ENCODE measurements at regions not wholly inside any gene's neighbourhood (a gene's known extent, or its start where the extent isn't known, plus 50 kb on each side); places are given as distances from the start of the nearest gene placed in this dataset.
"Not testable (repeated sequence)": the region's sequence is repeated elsewhere in the genome, so short reads cannot be mapped to it uniquely, and the experiment has no call there.

DNA sequence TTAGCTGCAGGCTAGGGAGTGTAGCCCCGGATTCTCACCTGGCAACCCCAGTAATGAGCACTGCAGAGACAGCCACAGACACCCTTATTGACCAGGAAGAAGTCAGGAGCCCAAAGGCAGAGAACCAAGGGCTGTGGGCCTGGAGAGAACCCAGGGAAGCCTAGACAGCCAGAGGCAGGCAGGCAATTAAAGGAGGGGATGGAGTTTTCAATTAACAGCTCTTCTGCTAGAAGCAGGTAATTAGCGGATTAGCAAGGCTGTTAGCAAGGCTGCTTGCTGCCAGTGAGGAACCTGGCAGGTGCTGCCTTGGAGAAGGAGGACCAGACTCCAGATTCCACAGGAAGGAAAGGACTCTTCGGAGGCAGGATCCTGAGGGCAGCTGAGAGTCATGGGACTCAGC, 176.1 kb downstream of the TRIM43 start:
- DNase-seq; H3K9me3 ChIP-seq (ENCODE audit: control extremely low read depth in 1 of 3, control insufficient read depth in 2 of 3, insufficient read depth in 1 of 3, low read length in 2 of 3); H3K9me3 Mint-ChIP-seq (ENCODE audit: insufficient read depth); H3K27ac ChIP-seq (ENCODE audit: low read length in 2 of 2); H2AFZ ChIP-seq (ENCODE audit: insufficient read depth, low read depth, low read length, poor library complexity, severe bottlenecking); H4K20me1 ChIP-seq (ENCODE audit: control insufficient read depth, insufficient read depth, low read length, poor library complexity, severe bottlenecking); H3K27ac Mint-ChIP-seq; H3K4me3 ChIP-seq (ENCODE audit: control extremely low read depth in 1 of 5, extremely low read depth in 1 of 5, insufficient read depth in 1 of 5, low read depth in 2 of 5, low read length in 4 of 5); H3K9ac ChIP-seq (ENCODE audit: low read length); ATAC-seq (ENCODE audit: low read depth); H3K4me3 Mint-ChIP-seq; intact Hi-C loops (cut with micrococcal nuclease); H3K4me2 ChIP-seq (replicated peaks; ENCODE audit: low read depth, low read length, poor library complexity, severe bottlenecking); H3K4me1 Mint-ChIP-seq; H3K27me3 Mint-ChIP-seq; CTCF ChIA-PET; H3K36me3 ChIP-seq (replicated peaks in 1 of 2; ENCODE audit: control extremely low read depth in 1 of 2, control insufficient read depth in 1 of 2, extremely low read depth in 1 of 2, insufficient read depth in 2 of 2, low read length in 1 of 2); H3K79me2 ChIP-seq (ENCODE audit: control insufficient read depth, insufficient read depth, low read length); H3K27me3 ChIP-seq (replicated peaks in 1 of 4; ENCODE audit: control extremely low read depth in 1 of 4, control insufficient read depth in 3 of 4, insufficient read depth in 4 of 4, low read length in 3 of 4); POLR2A ChIA-PET; H3K4me1 ChIP-seq (ENCODE audit: control insufficient read depth in 2 of 2, insufficient read depth in 2 of 2, low read length in 2 of 2): not testable (repeated sequence)
- 100% methylated on average over 1 of the region's 3 CpGs for WGBS (ENCODE audit: insufficient coverage)

GRCh38 chr2:95769256-95769655, 177.5 kb downstream of the TRIM43 start:
- H3K4me2 ChIP-seq (replicated peaks; ENCODE audit: low read depth, low read length, poor library complexity, severe bottlenecking); H3K9ac ChIP-seq (ENCODE audit: low read length); H3K36me3 ChIP-seq (replicated peaks in 1 of 2; ENCODE audit: control extremely low read depth in 1 of 2, control insufficient read depth in 1 of 2, extremely low read depth in 1 of 2, insufficient read depth in 2 of 2, low read length in 1 of 2); H3K4me3 ChIP-seq (ENCODE audit: control extremely low read depth in 1 of 5, extremely low read depth in 1 of 5, insufficient read depth in 1 of 5, low read depth in 2 of 5, low read length in 4 of 5); CTCF ChIA-PET; H3K4me1 ChIP-seq (ENCODE audit: control insufficient read depth in 2 of 2, insufficient read depth in 2 of 2, low read length in 2 of 2); ATAC-seq (ENCODE audit: low read depth); H3K79me2 ChIP-seq (ENCODE audit: control insufficient read depth, insufficient read depth, low read length); H3K27ac Mint-ChIP-seq; POLR2A ChIA-PET; H3K9me3 Mint-ChIP-seq (ENCODE audit: insufficient read depth); H3K27ac ChIP-seq (ENCODE audit: low read length in 2 of 2); DNase-seq; H3K9me3 ChIP-seq (ENCODE audit: control extremely low read depth in 1 of 3, control insufficient read depth in 2 of 3, insufficient read depth in 1 of 3, low read length in 2 of 3); H3K27me3 Mint-ChIP-seq; H4K20me1 ChIP-seq (ENCODE audit: control insufficient read depth, insufficient read depth, low read length, poor library complexity, severe bottlenecking); intact Hi-C loops (cut with micrococcal nuclease); H3K4me3 Mint-ChIP-seq; H2AFZ ChIP-seq (ENCODE audit: insufficient read depth, low read depth, low read length, poor library complexity, severe bottlenecking); H3K4me1 Mint-ChIP-seq; H3K27me3 ChIP-seq (replicated peaks in 1 of 4; ENCODE audit: control extremely low read depth in 1 of 4, control insufficient read depth in 3 of 4, insufficient read depth in 4 of 4, low read length in 3 of 4): not testable (repeated sequence)
- WGBS (ENCODE audit: insufficient coverage), result 100% methylated on average over 1 of the region's 1 CpG

DNA sequence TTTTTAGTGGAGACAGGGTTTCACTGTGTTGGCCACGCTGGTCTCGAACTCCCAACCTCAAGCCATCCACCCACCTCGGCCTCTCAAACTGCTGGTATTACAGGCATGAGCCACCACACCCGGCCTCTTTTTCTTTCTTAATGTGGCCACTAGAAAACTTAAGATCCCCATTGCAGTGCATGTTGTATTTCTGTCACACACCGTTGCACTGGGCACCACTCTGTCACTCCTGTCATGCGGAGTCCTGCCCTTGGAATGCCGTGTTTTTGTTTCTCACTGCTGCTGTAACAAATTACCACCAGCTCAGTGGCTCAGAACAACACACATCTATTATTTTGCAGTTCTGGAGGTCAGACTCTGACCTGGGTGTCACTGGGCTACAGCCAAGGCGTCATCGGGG, 178.9 kb downstream of the TRIM43 start:
- H3K4me1 Mint-ChIP-seq; H3K27me3 Mint-ChIP-seq; H3K4me3 ChIP-seq (ENCODE audit: control extremely low read depth in 1 of 5, extremely low read depth in 1 of 5, insufficient read depth in 1 of 5, low read depth in 2 of 5, low read length in 4 of 5); H3K27me3 ChIP-seq (replicated peaks in 1 of 4; ENCODE audit: control extremely low read depth in 1 of 4, control insufficient read depth in 3 of 4, insufficient read depth in 4 of 4, low read length in 3 of 4); H2AFZ ChIP-seq (ENCODE audit: insufficient read depth, low read depth, low read length, poor library complexity, severe bottlenecking); H3K27ac ChIP-seq (ENCODE audit: low read length in 2 of 2); H3K36me3 ChIP-seq (replicated peaks in 1 of 2; ENCODE audit: control extremely low read depth in 1 of 2, control insufficient read depth in 1 of 2, extremely low read depth in 1 of 2, insufficient read depth in 2 of 2, low read length in 1 of 2); intact Hi-C loops (cut with micrococcal nuclease); DNase-seq; H3K79me2 ChIP-seq (ENCODE audit: control insufficient read depth, insufficient read depth, low read length); H3K4me3 Mint-ChIP-seq; H3K9me3 Mint-ChIP-seq (ENCODE audit: insufficient read depth); H3K4me1 ChIP-seq (ENCODE audit: control insufficient read depth in 2 of 2, insufficient read depth in 2 of 2, low read length in 2 of 2); H3K9ac ChIP-seq (ENCODE audit: low read length); H4K20me1 ChIP-seq (ENCODE audit: control insufficient read depth, insufficient read depth, low read length, poor library complexity, severe bottlenecking); H3K4me2 ChIP-seq (replicated peaks; ENCODE audit: low read depth, low read length, poor library complexity, severe bottlenecking); POLR2A ChIA-PET; ATAC-seq (ENCODE audit: low read depth); H3K9me3 ChIP-seq (ENCODE audit: control extremely low read depth in 1 of 3, control insufficient read depth in 2 of 3, insufficient read depth in 1 of 3, low read length in 2 of 3); H3K27ac Mint-ChIP-seq; CTCF ChIA-PET: not testable (repeated sequence)
- WGBS (ENCODE audit: insufficient coverage), result no CpG with 5 or more reads among the region's 9 CpGs

DNA sequence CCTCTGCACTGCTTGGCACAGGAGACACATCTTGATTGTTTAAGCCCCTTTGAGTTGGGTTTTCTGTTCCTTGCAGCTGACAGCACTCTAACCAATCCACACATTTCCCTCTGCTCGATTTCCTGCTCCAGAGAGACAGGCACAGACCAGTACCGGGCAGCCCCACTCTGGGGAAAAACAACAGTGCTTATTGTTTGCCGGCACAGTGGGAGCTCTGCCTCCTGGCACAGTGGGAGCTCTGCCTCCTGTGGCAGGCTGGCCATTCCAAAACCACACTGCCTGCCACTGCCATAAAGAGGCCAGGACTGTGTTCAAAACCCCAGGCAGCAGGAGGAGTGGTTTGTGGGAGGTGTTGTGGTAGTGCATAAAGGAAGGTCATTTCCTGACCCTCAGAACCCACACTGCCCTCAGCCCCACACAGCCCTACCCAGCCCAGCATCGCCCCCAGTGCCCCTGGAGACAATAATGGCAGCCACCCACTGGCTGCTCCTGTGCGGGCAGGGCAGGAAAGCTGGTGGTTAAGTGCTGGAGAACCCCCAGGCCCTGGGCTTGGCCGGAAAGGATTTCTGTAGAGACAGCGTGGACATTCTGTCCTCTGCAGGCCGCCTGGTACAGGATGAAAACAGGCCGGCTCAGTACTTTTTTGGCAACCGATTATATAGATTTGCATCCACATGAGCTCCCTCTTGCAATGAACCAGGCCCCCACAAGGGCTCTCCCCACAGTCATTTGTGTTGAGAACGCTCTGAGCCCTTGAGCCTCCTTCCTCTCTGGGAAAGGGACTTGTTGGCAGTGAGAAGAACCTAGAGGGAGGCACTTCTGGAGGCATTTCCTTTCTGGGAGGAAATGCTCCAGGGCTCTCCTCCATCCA, 182.8 kb downstream of the TRIM43 start:
- H3K27ac Mint-ChIP-seq; DNase-seq; H3K4me2 ChIP-seq (replicated peaks; ENCODE audit: low read depth, low read length, poor library complexity, severe bottlenecking); H3K79me2 ChIP-seq (ENCODE audit: control insufficient read depth, insufficient read depth, low read length); H2AFZ ChIP-seq (ENCODE audit: insufficient read depth, low read depth, low read length, poor library complexity, severe bottlenecking); ATAC-seq (ENCODE audit: low read depth); H3K4me1 ChIP-seq (ENCODE audit: control insufficient read depth in 2 of 2, insufficient read depth in 2 of 2, low read length in 2 of 2); POLR2A ChIA-PET; H3K9me3 Mint-ChIP-seq (ENCODE audit: insufficient read depth); H4K20me1 ChIP-seq (ENCODE audit: control insufficient read depth, insufficient read depth, low read length, poor library complexity, severe bottlenecking); H3K4me3 Mint-ChIP-seq; H3K27me3 ChIP-seq (replicated peaks in 1 of 4; ENCODE audit: control extremely low read depth in 1 of 4, control insufficient read depth in 3 of 4, insufficient read depth in 4 of 4, low read length in 3 of 4); H3K27me3 Mint-ChIP-seq; H3K4me1 Mint-ChIP-seq; intact Hi-C loops (cut with micrococcal nuclease); H3K36me3 ChIP-seq (replicated peaks in 1 of 2; ENCODE audit: control extremely low read depth in 1 of 2, control insufficient read depth in 1 of 2, extremely low read depth in 1 of 2, insufficient read depth in 2 of 2, low read length in 1 of 2); H3K9me3 ChIP-seq (ENCODE audit: control extremely low read depth in 1 of 3, control insufficient read depth in 2 of 3, insufficient read depth in 1 of 3, low read length in 2 of 3); H3K9ac ChIP-seq (ENCODE audit: low read length); H3K4me3 ChIP-seq (ENCODE audit: control extremely low read depth in 1 of 5, extremely low read depth in 1 of 5, insufficient read depth in 1 of 5, low read depth in 2 of 5, low read length in 4 of 5); H3K27ac ChIP-seq (ENCODE audit: low read length in 2 of 2); CTCF ChIA-PET: not testable (repeated sequence)
- WGBS (ENCODE audit: insufficient coverage), result no CpG with 5 or more reads among the region's 11 CpGs
